H9 (cell line): ENCODE measurements at regions not wholly inside any gene's neighbourhood (a gene's known extent, or its start where the extent isn't known, plus 50 kb on each side); places are given as distances from the start of the nearest gene placed in this dataset.

ENCODE experiments used
- DNase-seq: peaks from one replicate; pipeline ENCODE4 v3.0.0-alpha.2; 2017
- H2AFZ ChIP-seq: one replicate; pipeline ENCODE4 v1.6.1; 2013; ENCODE audit warnings: mild to moderate bottlenecking, low read length, control low read depth, moderate library complexity
- H2AK5ac ChIP-seq: 2 replicates; pipeline ENCODE4 v1.6.1; 2013; ENCODE audit warnings: low read length, control low read depth, mixed read lengths; ENCODE audit not compliant: insufficient read length
- H2BK120ac ChIP-seq: one replicate; pipeline ENCODE4 v1.6.1; 2013; ENCODE audit warnings: low read depth, mild to moderate bottlenecking, low read length, control low read depth, inconsistent platforms; ENCODE audit not compliant: poor library complexity, severe bottlenecking
- H2BK12ac ChIP-seq: 2 replicates; pipeline ENCODE4 v1.6.1; 2013; ENCODE audit warnings: low read length, control low read depth, mixed read lengths, low read depth; ENCODE audit not compliant: insufficient read length
- H2BK15ac ChIP-seq: 2 replicates; pipeline ENCODE4 v1.6.1; 2013; ENCODE audit warnings: low read depth, low read length, control low read depth
- H2BK20ac ChIP-seq: one replicate; pipeline ENCODE4 v1.6.1; 2013; ENCODE audit warnings: low read depth, mild to moderate bottlenecking, low read length, control low read depth, inconsistent platforms; ENCODE audit not compliant: poor library complexity, severe bottlenecking
- H2BK5ac ChIP-seq: 2 replicates; pipeline ENCODE4 v1.6.1; 2013; ENCODE audit warnings: low read length, control low read depth, mixed read lengths; ENCODE audit not compliant: insufficient read length
- H3K14ac ChIP-seq: 2 replicates; pipeline ENCODE4 v1.6.1; 2013; ENCODE audit warnings: low read length, control low read depth; ENCODE audit not compliant: insufficient read depth
- H3K18ac ChIP-seq: 2 replicates; pipeline ENCODE4 v1.6.1; 2013; ENCODE audit warnings: low read depth, mild to moderate bottlenecking, mixed read lengths, low read length, control low read depth; ENCODE audit not compliant: insufficient read length
- H3K23ac ChIP-seq: 2 replicates; pipeline ENCODE4 v1.6.1; 2013; ENCODE audit warnings: low read length, control low read depth, mixed read lengths, low read depth; ENCODE audit not compliant: insufficient read length
- H3K23me2 ChIP-seq: 2 replicates; pipeline ENCODE4 v1.6.1; 2013; ENCODE audit warnings: low read depth, mild to moderate bottlenecking, mixed read lengths, low read length, control low read depth; ENCODE audit not compliant: insufficient read length, poor library complexity, severe bottlenecking
- H3K27ac ChIP-seq: 2 replicates; pipeline ENCODE4 v1.5.1; 2013; ENCODE audit warnings: low read length, control low read depth, mixed read lengths, low read depth; ENCODE audit not compliant: insufficient read length
- H3K27me3 ChIP-seq: 2 replicates; pipeline ENCODE4 v1.6.1; 2013; ENCODE audit warnings: low read length, control low read depth, inconsistent platforms; ENCODE audit not compliant: insufficient read depth
- H3K4ac ChIP-seq: 2 replicates; pipeline ENCODE4 v1.6.1; 2013; ENCODE audit warnings: low read depth, mild to moderate bottlenecking, control low read depth, inconsistent platforms, low read length, moderate library complexity
- H3K4me1 ChIP-seq: 2 replicates; pipeline ENCODE4 v1.6.1; 2013; ENCODE audit warnings: low read length, control low read depth, inconsistent platforms; ENCODE audit not compliant: insufficient read depth
- H3K4me2 ChIP-seq: 2 replicates; pipeline ENCODE4 v1.6.1; 2013; ENCODE audit warnings: low read length, control low read depth, mixed read lengths; ENCODE audit not compliant: insufficient read length, insufficient read depth
- H3K56ac ChIP-seq: 2 replicates; pipeline ENCODE4 v1.6.1; 2013; ENCODE audit warnings: low read depth, mild to moderate bottlenecking, mixed read lengths, low read length, control low read depth; ENCODE audit not compliant: insufficient read length
- H3K79me1 ChIP-seq: 2 replicates; pipeline ENCODE4 v1.6.1; 2013; ENCODE audit warnings: low read depth, mild to moderate bottlenecking, moderate library complexity, low read length, control low read depth, inconsistent platforms; ENCODE audit not compliant: insufficient read depth, poor library complexity, severe bottlenecking
- H3K79me2 ChIP-seq: 2 replicates; pipeline ENCODE4 v1.6.1; 2013; ENCODE audit warnings: low read length, control low read depth, inconsistent platforms; ENCODE audit not compliant: insufficient read depth
- H3K9ac ChIP-seq: 2 replicates; pipeline ENCODE4 v1.6.1; 2013; ENCODE audit warnings: low read length, control low read depth, mixed read lengths; ENCODE audit not compliant: insufficient read length; ENCODE audit errors: extremely low read depth
- H3K9me3 ChIP-seq: one replicate; pipeline ENCODE4 v1.6.1; 2013; ENCODE audit warnings: low read depth, low read length, inconsistent platforms; ENCODE audit not compliant: control insufficient read depth
- H3T11ph ChIP-seq: one replicate; pipeline ENCODE4 v1.6.1; 2013; ENCODE audit warnings: mild to moderate bottlenecking, low read length, control low read depth, inconsistent platforms
- H4K20me1 ChIP-seq: one replicate; pipeline ENCODE4 v1.6.1; 2013; ENCODE audit not compliant: control insufficient read depth, insufficient read length, insufficient read depth
- H4K5ac ChIP-seq: 2 replicates; pipeline ENCODE4 v1.6.1; 2013; ENCODE audit warnings: low read depth, mild to moderate bottlenecking, mixed read lengths, low read length, control low read depth; ENCODE audit not compliant: insufficient read length
- H4K8ac ChIP-seq: replicated peaks from 2 replicates; pipeline ENCODE4 v1.6.1; 2013; ENCODE audit warnings: low read length, control low read depth, mixed read lengths, low read depth; ENCODE audit not compliant: insufficient read length
- H4K91ac ChIP-seq: 2 replicates; pipeline ENCODE4 v1.6.1; 2013; ENCODE audit warnings: low read depth, mild to moderate bottlenecking, moderate library complexity, mixed read lengths, low read length, control low read depth; ENCODE audit not compliant: insufficient read length
- H3K27ac Mint-ChIP-seq, 3 experiments: 2 replicates in 2 of 3; 3 replicates in 1 of 3; pipeline ENCODE4 v1.8.0; 2020 to 2021; ENCODE audit warnings: mixed read lengths in 3 of 3, mild to moderate bottlenecking in 1 of 3, moderate library complexity in 1 of 3
- H3K27me3 Mint-ChIP-seq: 2 replicates; pipeline ENCODE4 v1.8.0; 2021; ENCODE audit warnings: low read depth, mild to moderate bottlenecking, moderate library complexity, mixed read lengths
- H3K36me3 Mint-ChIP-seq, 3 experiments: 2 replicates in 2 of 3; 3 replicates in 1 of 3; pipeline ENCODE4 v1.8.0; 2020 to 2021; ENCODE audit warnings: low read depth in 3 of 3, mixed read lengths in 3 of 3; ENCODE audit not compliant: insufficient read depth in 1 of 3
- H3K4me1 Mint-ChIP-seq, 2 experiments: 2 replicates each; pipeline ENCODE4 v1.8.0; 2020; ENCODE audit warnings: mixed read lengths in 2 of 2
- H3K4me3 Mint-ChIP-seq, 2 experiments: 2 replicates in 1 of 2; 3 replicates in 1 of 2; pipeline ENCODE4 v1.8.0; 2020 to 2021; ENCODE audit warnings: mild to moderate bottlenecking in 2 of 2, mixed read lengths in 2 of 2, moderate library complexity in 1 of 2
- H3K9me3 Mint-ChIP-seq, 2 experiments: 2 replicates in 1 of 2; 3 replicates in 1 of 2; pipeline ENCODE4 v1.8.0; 2020; ENCODE audit warnings: mild to moderate bottlenecking in 2 of 2, mixed read lengths in 2 of 2, moderate library complexity in 1 of 2
- WGBS: extraction: QIAGEN DNeasy Blood & Tissue Kit; methylation state at CpG from one replicate; pipeline ENCODE4 v1.1.7; 2013; ENCODE audit warnings: missing lambda C conversion rate, low lambda C conversion rate, mixed read lengths; ENCODE audit not compliant: insufficient read length; ENCODE audit errors: extremely low coverage; 5-methylcytosine and 5-hydroxymethylcytosine counted together
- TF ChIP-seq, protein P1 (sequence below): fragments of 200-600 bp; sonication (generic); conservative IDR thresholded peaks from 3 replicates; pipeline ENCODE4 v1.8.0; 2021; ENCODE audit warnings: antibody characterized with exemption, mild to moderate bottlenecking

DNA sequence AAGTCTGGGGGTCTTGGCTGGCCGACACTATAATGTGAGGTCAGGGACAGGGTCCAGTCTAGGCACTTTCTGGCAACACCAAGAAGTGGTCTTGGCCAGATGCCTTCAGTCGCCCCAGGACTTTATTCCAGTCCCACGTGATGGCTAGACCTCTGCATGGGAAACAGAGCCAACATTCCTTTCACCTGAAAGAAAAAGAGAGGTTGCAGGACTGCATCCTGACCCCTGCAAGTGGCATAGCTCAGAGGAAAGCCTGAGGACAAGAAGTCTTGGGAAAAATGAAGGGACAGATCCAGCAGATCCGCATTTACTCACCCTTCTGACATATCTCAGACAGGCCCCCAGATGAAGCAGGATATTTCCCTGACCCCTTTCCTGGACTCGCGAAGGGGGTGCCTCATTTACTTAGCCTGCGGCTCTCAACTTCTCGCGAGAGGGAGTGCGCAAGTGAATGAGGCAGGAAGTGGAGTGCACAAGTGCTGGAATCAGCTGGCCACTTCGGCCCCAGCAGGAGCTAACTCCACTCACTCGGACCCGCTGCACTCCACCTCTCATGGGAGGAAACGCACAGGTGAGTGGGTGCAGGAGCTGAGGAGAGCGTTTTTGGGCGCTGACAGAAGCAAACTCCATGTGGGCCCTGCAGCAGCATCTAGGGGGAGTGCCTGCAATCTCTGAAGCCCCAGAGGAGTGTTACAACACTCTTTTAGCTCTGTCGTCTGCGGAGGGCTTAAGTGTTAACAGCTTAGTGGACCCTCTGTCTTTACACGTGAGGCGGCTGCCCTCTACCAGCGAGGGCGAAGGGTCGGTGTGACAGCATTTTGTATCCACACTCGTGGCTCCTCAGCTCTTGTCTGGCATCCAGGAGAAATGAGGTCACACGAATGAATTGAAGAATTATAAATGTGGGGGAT, 916.2 kb upstream of the GHITM start:
- H3K9me3 Mint-ChIP-seq: no peaks in the 10 kb centered on the region
- Histone ChIP-seq H4K20me1 (no peaks in the 10 kb centered on the region), H3K4me1 (0 out of 2 replicates have a peak, but pooled peaks cover 2% of the 10 kb centered on the region), H3K9me3 (no peaks in the 10 kb centered on the region), H3K27ac (no peak overlapping the region), H4K5ac (no peak overlapping the region), H2BK5ac (no peak overlapping the region), H3K23ac (no peak overlapping the region), H3K14ac (no peak overlapping the region), H3K4ac (no peak overlapping the region), H4K8ac (no peak overlapping the region), H4K91ac (no peak overlapping the region), H3K23me2 (no peaks in the 10 kb centered on the region), H3K56ac (no peak overlapping the region), H2BK15ac (no peak overlapping the region), H2BK20ac (no peak overlapping the region), H2BK120ac (no peak overlapping the region), H3K18ac (no peak overlapping the region), H3K9ac (no peak overlapping the region), H3K27me3 (no peaks in the 10 kb centered on the region), H3K79me2 (no peaks in the 10 kb centered on the region), H2AK5ac (no peak overlapping the region), H2BK12ac (no peak overlapping the region), H3T11ph (no peak overlapping the region), H3K79me1 (no peaks in the 10 kb centered on the region), H2AFZ (no peak overlapping the region), H3K4me2 (no peak overlapping the region)
- H3K27ac Mint-ChIP-seq: peak overlapping the region in 1 of 3 experiments; percentile 92; a peak in 2 of 7 replicates
- H3K4me3 Mint-ChIP-seq: no peak overlapping the region
- H3K4me1 Mint-ChIP-seq: peaks cover 12 to 14% of the 10 kb centered on the region in 2 experiments
- no CpG with 5 or more reads among the region's 25 CpGs for WGBS
- H3K27me3 Mint-ChIP-seq: no peaks in the 10 kb centered on the region; the same call in 1 of the 2 replicates
- TF ChIP-seq, protein P1, sequence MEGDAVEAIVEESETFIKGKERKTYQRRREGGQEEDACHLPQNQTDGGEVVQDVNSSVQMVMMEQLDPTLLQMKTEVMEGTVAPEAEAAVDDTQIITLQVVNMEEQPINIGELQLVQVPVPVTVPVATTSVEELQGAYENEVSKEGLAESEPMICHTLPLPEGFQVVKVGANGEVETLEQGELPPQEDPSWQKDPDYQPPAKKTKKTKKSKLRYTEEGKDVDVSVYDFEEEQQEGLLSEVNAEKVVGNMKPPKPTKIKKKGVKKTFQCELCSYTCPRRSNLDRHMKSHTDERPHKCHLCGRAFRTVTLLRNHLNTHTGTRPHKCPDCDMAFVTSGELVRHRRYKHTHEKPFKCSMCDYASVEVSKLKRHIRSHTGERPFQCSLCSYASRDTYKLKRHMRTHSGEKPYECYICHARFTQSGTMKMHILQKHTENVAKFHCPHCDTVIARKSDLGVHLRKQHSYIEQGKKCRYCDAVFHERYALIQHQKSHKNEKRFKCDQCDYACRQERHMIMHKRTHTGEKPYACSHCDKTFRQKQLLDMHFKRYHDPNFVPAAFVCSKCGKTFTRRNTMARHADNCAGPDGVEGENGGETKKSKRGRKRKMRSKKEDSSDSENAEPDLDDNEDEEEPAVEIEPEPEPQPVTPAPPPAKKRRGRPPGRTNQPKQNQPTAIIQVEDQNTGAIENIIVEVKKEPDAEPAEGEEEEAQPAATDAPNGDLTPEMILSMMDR: peak; percentile 37; the same call in 2 of the 3 replicates
- peak; percentile 43 for DNase-seq
- no peaks in the 10 kb centered on the region for H3K36me3 Mint-ChIP-seq
